ENCODE measurements at regions not wholly inside any gene's neighbourhood (a gene's known extent, or its start where the extent isn't known, plus 50 kb on each side); places are given as distances from the start of the nearest gene placed in this dataset.

- H3K4me1 ChIP-seq (ENCODE audit: control insufficient read depth in 1 of 2, insufficient read depth in 2 of 2, low read length in 2 of 2): no peaks in the 10 kb centered on the region
- no peak overlapping the region for H3K4me3 ChIP-seq (ENCODE audit: low read depth in 1 of 2, low read length in 2 of 2)
- H3K9ac ChIP-seq (ENCODE audit: low read depth in 1 of 2, low read length in 2 of 2): no peak overlapping the region
- H3K9me3 ChIP-seq (ENCODE audit: control insufficient read depth in 1 of 2, low read length in 2 of 2): no peaks in the 10 kb centered on the region
- peaks cover 0 to 3% of the 10 kb centered on the region in 2 donors for H3K27me3 ChIP-seq (ENCODE audit: control insufficient read depth in 1 of 2, insufficient read depth in 2 of 2, low read length in 2 of 2)
- H3K36me3 ChIP-seq (ENCODE audit: control insufficient read depth in 1 of 2, insufficient read depth in 2 of 2, low read length in 2 of 2): no peaks in the 10 kb centered on the region
- H3K27ac ChIP-seq (ENCODE audit: low read depth, low read length): no peak overlapping the region
Observed at GRCh38 chr6:3656076-3656475, 95.4 kb downstream of the PXDC1 start.

- Histone ChIP-seq H3K4me1 (ENCODE audit: control insufficient read depth in 1 of 2, insufficient read depth in 2 of 2, low read length in 2 of 2) (no peaks in the 10 kb centered on the region), H3K9me3 (ENCODE audit: control insufficient read depth in 1 of 2, low read length in 2 of 2) (no peaks in the 10 kb centered on the region), H3K9ac (ENCODE audit: low read depth in 1 of 2, low read length in 2 of 2) (no peak overlapping the region), H3K4me3 (ENCODE audit: low read depth in 1 of 2, low read length in 2 of 2) (no peak overlapping the region), H3K27ac (ENCODE audit: low read depth, low read length) (no peak overlapping the region), H3K27me3 (ENCODE audit: control insufficient read depth in 1 of 2, insufficient read depth in 2 of 2, low read length in 2 of 2) (peaks cover 0 to 3% of the 10 kb centered on the region in 2 donors), H3K36me3 (ENCODE audit: control insufficient read depth in 1 of 2, insufficient read depth in 2 of 2, low read length in 2 of 2) (no peaks in the 10 kb centered on the region)
Observed at GRCh38 chr6:3654898-3655297, 96.6 kb downstream of the PXDC1 start.

- H3K9ac ChIP-seq (ENCODE audit: low read depth in 1 of 2, low read length in 2 of 2): no peak overlapping the region
- H3K4me3 ChIP-seq (ENCODE audit: low read depth in 1 of 2, low read length in 2 of 2): no peak overlapping the region
- no peaks in the 10 kb centered on the region for H3K9me3 ChIP-seq (ENCODE audit: control insufficient read depth in 1 of 2, low read length in 2 of 2)
- no peaks in the 10 kb centered on the region for H3K36me3 ChIP-seq (ENCODE audit: control insufficient read depth in 1 of 2, insufficient read depth in 2 of 2, low read length in 2 of 2)
- no peak overlapping the region for H3K27ac ChIP-seq (ENCODE audit: low read depth, low read length)
- H3K4me1 ChIP-seq (ENCODE audit: control insufficient read depth in 1 of 2, insufficient read depth in 2 of 2, low read length in 2 of 2): no peaks in the 10 kb centered on the region
- peaks cover 0 to 3% of the 10 kb centered on the region in 2 donors for H3K27me3 ChIP-seq (ENCODE audit: control insufficient read depth in 1 of 2, insufficient read depth in 2 of 2, low read length in 2 of 2)
Observed at GRCh38 chr6:3654436-3654835, 97.1 kb downstream of the PXDC1 start.

- H3K4me3 ChIP-seq (ENCODE audit: low read depth in 1 of 2, low read length in 2 of 2): no peak overlapping the region
- no peaks in the 10 kb centered on the region for H3K36me3 ChIP-seq (ENCODE audit: control insufficient read depth in 1 of 2, insufficient read depth in 2 of 2, low read length in 2 of 2)
- no peak overlapping the region for H3K9ac ChIP-seq (ENCODE audit: low read depth in 1 of 2, low read length in 2 of 2)
- peaks cover 0 to 3% of the 10 kb centered on the region in 2 donors for H3K27me3 ChIP-seq (ENCODE audit: control insufficient read depth in 1 of 2, insufficient read depth in 2 of 2, low read length in 2 of 2)
- no peaks in the 10 kb centered on the region for H3K4me1 ChIP-seq (ENCODE audit: control insufficient read depth in 1 of 2, insufficient read depth in 2 of 2, low read length in 2 of 2)
- no peaks in the 10 kb centered on the region for H3K9me3 ChIP-seq (ENCODE audit: control insufficient read depth in 1 of 2, low read length in 2 of 2)
- H3K27ac ChIP-seq (ENCODE audit: low read depth, low read length): no peak overlapping the region
Observed at GRCh38 chr6:3653528-3654070, 97.9 kb downstream of the PXDC1 start.

GRCh38 chr6:3651698-3652229 lies 99.7 kb downstream of the PXDC1 start:
- Histone ChIP-seq H3K36me3 (ENCODE audit: control insufficient read depth in 1 of 2, insufficient read depth in 2 of 2, low read length in 2 of 2) (no peaks in the 10 kb centered on the region), H3K9ac (ENCODE audit: low read depth in 1 of 2, low read length in 2 of 2) (no peak overlapping the region), H3K4me1 (ENCODE audit: control insufficient read depth in 1 of 2, insufficient read depth in 2 of 2, low read length in 2 of 2) (no peaks in the 10 kb centered on the region), H3K9me3 (ENCODE audit: control insufficient read depth in 1 of 2, low read length in 2 of 2) (no peaks in the 10 kb centered on the region), H3K27ac (ENCODE audit: low read depth, low read length) (no peak overlapping the region), H3K27me3 (ENCODE audit: control insufficient read depth in 1 of 2, insufficient read depth in 2 of 2, low read length in 2 of 2) (peaks cover 0 to 3% of the 10 kb centered on the region in 2 donors), H3K4me3 (ENCODE audit: low read depth in 1 of 2, low read length in 2 of 2) (no peak overlapping the region)

- no peaks in the 10 kb centered on the region for H3K36me3 ChIP-seq (ENCODE audit: control insufficient read depth in 1 of 2, insufficient read depth in 2 of 2, low read length in 2 of 2)
- no peak overlapping the region for H3K9ac ChIP-seq (ENCODE audit: low read depth in 1 of 2, low read length in 2 of 2)
- H3K4me3 ChIP-seq (ENCODE audit: low read depth in 1 of 2, low read length in 2 of 2): no peak overlapping the region
- no peaks in the 10 kb centered on the region for H3K4me1 ChIP-seq (ENCODE audit: control insufficient read depth in 1 of 2, insufficient read depth in 2 of 2, low read length in 2 of 2)
- H3K27ac ChIP-seq (ENCODE audit: low read depth, low read length): no peak overlapping the region
- H3K9me3 ChIP-seq (ENCODE audit: control insufficient read depth in 1 of 2, low read length in 2 of 2): no peaks in the 10 kb centered on the region
- peaks cover 0 to 3% of the 10 kb centered on the region in 2 donors for H3K27me3 ChIP-seq (ENCODE audit: control insufficient read depth in 1 of 2, insufficient read depth in 2 of 2, low read length in 2 of 2)
Observed at GRCh38 chr6:3650959-3651697, 100.4 kb downstream of the PXDC1 start.

GRCh38 chr6:3650076-3650958 lies 101.2 kb downstream of the PXDC1 start:
- Histone ChIP-seq H3K4me3 (ENCODE audit: low read depth in 1 of 2, low read length in 2 of 2) (no peak overlapping the region), H3K27ac (ENCODE audit: low read depth, low read length) (no peak overlapping the region), H3K9me3 (ENCODE audit: control insufficient read depth in 1 of 2, low read length in 2 of 2) (no peaks in the 10 kb centered on the region), H3K27me3 (ENCODE audit: control insufficient read depth in 1 of 2, insufficient read depth in 2 of 2, low read length in 2 of 2) (peaks cover 0 to 3% of the 10 kb centered on the region in 2 donors), H3K4me1 (ENCODE audit: control insufficient read depth in 1 of 2, insufficient read depth in 2 of 2, low read length in 2 of 2) (no peaks in the 10 kb centered on the region), H3K9ac (ENCODE audit: low read depth in 1 of 2, low read length in 2 of 2) (no peak overlapping the region), H3K36me3 (ENCODE audit: control insufficient read depth in 1 of 2, insufficient read depth in 2 of 2, low read length in 2 of 2) (no peaks in the 10 kb centered on the region)

- H3K9me3 ChIP-seq (ENCODE audit: control insufficient read depth in 1 of 2, low read length in 2 of 2): no peaks in the 10 kb centered on the region
- H3K27ac ChIP-seq (ENCODE audit: low read depth, low read length): no peak overlapping the region
- H3K4me3 ChIP-seq (ENCODE audit: low read depth in 1 of 2, low read length in 2 of 2): no peak overlapping the region
- H3K4me1 ChIP-seq (ENCODE audit: control insufficient read depth in 1 of 2, insufficient read depth in 2 of 2, low read length in 2 of 2): no peaks in the 10 kb centered on the region
- H3K9ac ChIP-seq (ENCODE audit: low read depth in 1 of 2, low read length in 2 of 2): no peak overlapping the region
- peaks cover 0 to 2% of the 10 kb centered on the region in 2 donors for H3K27me3 ChIP-seq (ENCODE audit: control insufficient read depth in 1 of 2, insufficient read depth in 2 of 2, low read length in 2 of 2)
- no peaks in the 10 kb centered on the region for H3K36me3 ChIP-seq (ENCODE audit: control insufficient read depth in 1 of 2, insufficient read depth in 2 of 2, low read length in 2 of 2)
Observed at GRCh38 chr6:3648724-3649123, 102.8 kb downstream of the PXDC1 start.

- Histone ChIP-seq H3K27me3 (ENCODE audit: control insufficient read depth in 1 of 2, insufficient read depth in 2 of 2, low read length in 2 of 2) (peaks cover 0 to 2% of the 10 kb centered on the region in 2 donors), H3K9me3 (ENCODE audit: control insufficient read depth in 1 of 2, low read length in 2 of 2) (no peaks in the 10 kb centered on the region)
Observed at GRCh38 chr6:3646616-3647362, 104.7 kb downstream of the PXDC1 start.

More at GRCh38 chr6:3646616-3647362, 104.7 kb downstream of the PXDC1 start:
- Histone ChIP-seq H3K4me1 (ENCODE audit: control insufficient read depth in 1 of 2, insufficient read depth in 2 of 2, low read length in 2 of 2) (no peaks in the 10 kb centered on the region), H3K4me3 (ENCODE audit: low read depth in 1 of 2, low read length in 2 of 2) (no peak overlapping the region), H3K36me3 (ENCODE audit: control insufficient read depth in 1 of 2, insufficient read depth in 2 of 2, low read length in 2 of 2) (no peaks in the 10 kb centered on the region), H3K9ac (ENCODE audit: low read depth in 1 of 2, low read length in 2 of 2) (no peak overlapping the region), H3K27ac (ENCODE audit: low read depth, low read length) (no peak overlapping the region)
